ENCODE measurements at regions not wholly inside any gene's neighbourhood (a gene's known extent, or its start where the extent isn't known, plus 50 kb on each side); places are given as distances from the start of the nearest gene placed in this dataset.
A peak's percentile ranks its signal among the peaks of the same experiment; 100 is the strongest.

GRCh38 chr5:173793648-173794548 lies 94.3 kb upstream of the CPEB4 start:
- H3K9me3 ChIP-seq = no peaks in the 10 kb centered on the region

GRCh38 chr5:173794901-173795416 lies 93.2 kb upstream of the CPEB4 start:
- no peak overlapping the region for H3K4me3 ChIP-seq
- ATAC-seq = no peak
- DNase-seq = no peak
- no peaks in the 10 kb centered on the region for H3K36me3 ChIP-seq
- intact Hi-C loops (cut with DNase I) = no loop called here
- H3K9me3 ChIP-seq = no peaks in the 10 kb centered on the region
- TF ChIP-seq POLR2A (IDR thresholded peaks at IDR 0.05) = no peak
- TF ChIP-seq CTCF (IDR thresholded peaks at IDR 0.05) = no peak
- WGBS, 4 donors = 88 to 94% (median 92%) methylated on average over 10 of the region's 10 CpGs
- H3K27ac ChIP-seq = no peak overlapping the region
- H3K27me3 ChIP-seq = no peaks in the 10 kb centered on the region
- peaks cover 0 to 8% (median 0%) of the 10 kb centered on the region in 12 donors for H3K4me1 ChIP-seq

More at GRCh38 chr5:173793648-173794548, 94.3 kb upstream of the CPEB4 start:
- DNase-seq (no peak), ATAC-seq (peak in 1 of 4 donors; percentile 13)
- no peak for TF ChIP-seq CTCF (IDR thresholded peaks at IDR 0.05)
- TF ChIP-seq POLR2A (IDR thresholded peaks at IDR 0.05) = no peak
- H3K27me3 ChIP-seq = no peaks in the 10 kb centered on the region
- H3K4me1 ChIP-seq = peaks cover 0 to 17% (median 2%) of the 10 kb centered on the region in 12 donors
- H3K4me3 ChIP-seq = no peak overlapping the region
- no peak overlapping the region for H3K27ac ChIP-seq
- 77% methylated on average over 16 of the region's 16 CpGs for WGBS, 4 donors
- H3K36me3 ChIP-seq = no peaks in the 10 kb centered on the region
- intact Hi-C loops (cut with DNase I) = no loop called here

GRCh38 chr5:173795601-173796000 lies 92.5 kb upstream of the CPEB4 start:
- 67 to 80% (median 73%) methylated on average over 1 of the region's 1 CpG for WGBS, 4 donors
- intact Hi-C loops (cut with DNase I) = no loop called here
- no peaks in the 10 kb centered on the region for H3K27me3 ChIP-seq
- peaks cover 0 to 8% (median 0%) of the 10 kb centered on the region in 12 donors for H3K4me1 ChIP-seq
- DNase-seq = no peak
- H3K4me3 ChIP-seq = no peak overlapping the region
- no peak overlapping the region for H3K27ac ChIP-seq
- H3K36me3 ChIP-seq = no peaks in the 10 kb centered on the region
- no peaks in the 10 kb centered on the region for H3K9me3 ChIP-seq
- peak in 3 of 4 donors; percentile 21 to 50 (median 45) for ATAC-seq
- no peak for TF ChIP-seq POLR2A (IDR thresholded peaks at IDR 0.05)
- TF ChIP-seq CTCF (IDR thresholded peaks at IDR 0.05) = no peak

GRCh38 chr5:173796721-173797495 lies 91.2 kb upstream of the CPEB4 start:
- 75 to 85% (median 81%) methylated on average over 9 of the region's 9 CpGs for WGBS, 4 donors
- TF ChIP-seq CTCF (IDR thresholded peaks at IDR 0.05) (no peak), POLR2A (IDR thresholded peaks at IDR 0.05) (no peak)
- H3K9me3 ChIP-seq = no peaks in the 10 kb centered on the region

More at GRCh38 chr5:173796721-173797495, 91.2 kb upstream of the CPEB4 start:
- H3K27me3 ChIP-seq = no peaks in the 10 kb centered on the region
- no peak overlapping the region for H3K4me3 ChIP-seq
- no peaks in the 10 kb centered on the region for H3K36me3 ChIP-seq
- intact Hi-C loops (cut with DNase I) = no loop called here
- no peak overlapping the region for H3K27ac ChIP-seq
- no peak for ATAC-seq
- peaks cover 0 to 8% (median 0%) of the 10 kb centered on the region in 12 donors for H3K4me1 ChIP-seq
- no peak for DNase-seq

Measured in heart left ventricle (tissue), 16 donors.